H1 (cell line): ENCODE measurements at regions not wholly inside any gene's neighbourhood (a gene's known extent, or its start where the extent isn't known, plus 50 kb on each side); places are given as distances from the start of the nearest gene placed in this dataset.

Experiments
- CTCF ChIA-PET: fragments of 300-600 bp; sonication (Branson Sonifier 250); formaldehyde crosslinking; loops from one replicate; lab custom pipeline; 2021; ENCODE audit not compliant: partially characterized antibody; lab: Charles Lee
- POLR2A ChIA-PET: fragments of 300-600 bp; sonication (Branson Sonifier 250); formaldehyde crosslinking; loops from one replicate; lab custom pipeline; 2021; ENCODE audit warnings: inconsistent platforms; ENCODE audit not compliant: partially characterized antibody; lab: Charles Lee
- DNase-seq, 2 experiments: peaks; one replicate each; pipeline versions ENCODE4 v3.0.0 to v3.0.0-alpha.2; 2010 to 2022; ENCODE audit warnings: low spot score in 2 of 2, low read depth in 1 of 2, mixed read lengths in 1 of 2
- FAIRE-seq: peaks from 2 replicates; lab custom pipeline; 2011; peaks lifted over from hg19 to GRCh38; lab: Jason Lieb, UNC
- H2AFZ ChIP-seq: 2 replicates; pipeline ENCODE4 v1.8.1; 2012; ENCODE audit warnings: low read length, inconsistent platforms
- H2AK5ac ChIP-seq: 2 replicates; pipeline ENCODE4 v1.6.1; 2013; ENCODE audit warnings: low read depth, low read length
- H2BK120ac ChIP-seq: replicated peaks from 2 replicates; pipeline ENCODE3; 2013; ENCODE audit warnings: low read depth, low read length, inconsistent platforms
- H2BK12ac ChIP-seq: 2 replicates; pipeline ENCODE4 v1.6.1; 2013; ENCODE audit warnings: low read depth, low read length
- H2BK15ac ChIP-seq: 2 replicates; pipeline ENCODE4 v1.6.1; 2013; ENCODE audit warnings: low read length
- H2BK20ac ChIP-seq: 2 replicates; pipeline ENCODE4 v1.6.1; 2013; ENCODE audit warnings: low read length
- H2BK5ac ChIP-seq: 2 replicates; pipeline ENCODE4 v1.6.1; 2013; ENCODE audit warnings: low read depth, low read length
- H3K14ac ChIP-seq: 2 replicates; pipeline ENCODE4 v1.6.1; 2013; ENCODE audit warnings: inconsistent platforms; ENCODE audit not compliant: insufficient read length
- H3K18ac ChIP-seq: 2 replicates; pipeline ENCODE4 v1.6.1; 2013; ENCODE audit warnings: low read length; ENCODE audit errors: extremely low read depth
- H3K23ac ChIP-seq: 2 replicates; pipeline ENCODE4 v1.6.1; 2013; ENCODE audit warnings: inconsistent platforms; ENCODE audit not compliant: insufficient read length
- H3K23me2 ChIP-seq: 2 replicates; pipeline ENCODE4 v1.6.1; 2013; ENCODE audit warnings: low read depth, low read length
- H3K27ac ChIP-seq: 2 replicates; pipeline ENCODE4 v1.6.1; 2011; ENCODE audit warnings: low read depth, low read length, inconsistent platforms
- H3K27me3 ChIP-seq, 4 experiments: replicated peaks in 1 of 4; 1 replicate in 1 of 4; 2 replicates in 3 of 4; pipeline versions ENCODE4 v1.6.1 to v1.8.1; 2011 to 2013; ENCODE audit warnings: low read length in 3 of 4, mild to moderate bottlenecking in 3 of 4, inconsistent platforms in 2 of 4, mixed read lengths in 2 of 4, moderate library complexity in 1 of 4; ENCODE audit not compliant: control insufficient read depth in 3 of 4, insufficient read depth in 3 of 4; ENCODE audit errors: extremely low read depth in 1 of 4
- H3K36me3 ChIP-seq, 4 experiments: 2 replicates each; pipeline versions ENCODE4 v1.6.1 to v1.8.1; 2011 to 2013; ENCODE audit warnings: mild to moderate bottlenecking in 4 of 4, low read length in 3 of 4, moderate library complexity in 2 of 4, control low read depth in 1 of 4, inconsistent platforms in 1 of 4; ENCODE audit not compliant: insufficient read depth in 4 of 4, control insufficient read depth in 2 of 4
- H3K4ac ChIP-seq: replicated peaks from 2 replicates; pipeline ENCODE3; 2013; ENCODE audit warnings: low read length, low read depth, mixed read lengths, inconsistent platforms; ENCODE audit not compliant: insufficient read length
- H3K4me1 ChIP-seq, 4 experiments: replicated peaks in 1 of 4; 1 replicate in 1 of 4; 2 replicates in 3 of 4; pipeline versions ENCODE4 v1.6.1 to v1.8.1; 2011 to 2013; ENCODE audit warnings: low read length in 3 of 4, inconsistent platforms in 2 of 4, mixed read lengths in 1 of 4; ENCODE audit not compliant: insufficient read depth in 4 of 4, control insufficient read depth in 3 of 4
- H3K4me2 ChIP-seq, 2 experiments: 2 replicates each; pipeline versions ENCODE4 v1.6.1 to v1.8.1; 2011 to 2013; ENCODE audit warnings: low read depth in 2 of 2, low read length in 2 of 2, control low read depth in 1 of 2, inconsistent platforms in 1 of 2, mild to moderate bottlenecking in 1 of 2; ENCODE audit not compliant: insufficient read depth in 1 of 2
- H3K4me3 ChIP-seq, 4 experiments: fragments of 200-600, 300-600 bp in 1 of 4; sonication (generic), shearing (Covaris generic), sonication (Bioruptor Twin) in 1 of 4; 2 replicates each; pipeline versions ENCODE4 v1.5.1 to v1.8.1; 2011 to 2016; ENCODE audit warnings: low read length in 4 of 4, low read depth in 3 of 4, control low read depth in 2 of 4, inconsistent platforms in 2 of 4, mild to moderate bottlenecking in 2 of 4, mixed read lengths in 1 of 4, moderate library complexity in 1 of 4; ENCODE audit not compliant: insufficient read depth in 2 of 4; ENCODE audit errors: extremely low read depth in 1 of 4
- H3K56ac ChIP-seq: replicated peaks from 2 replicates; pipeline ENCODE3; 2013; ENCODE audit warnings: low read depth, mild to moderate bottlenecking, mixed read lengths, low read length, inconsistent platforms; ENCODE audit not compliant: insufficient read length
- H3K79me1 ChIP-seq: 2 replicates; pipeline ENCODE4 v1.6.1; 2013; ENCODE audit warnings: low read depth, low read length, control low read depth
- H3K79me2 ChIP-seq, 2 experiments: 2 replicates each; pipeline versions ENCODE4 v1.6.1 to v1.8.1; 2012 to 2013; ENCODE audit warnings: low read length in 2 of 2, mild to moderate bottlenecking in 2 of 2, inconsistent platforms in 1 of 2; ENCODE audit not compliant: insufficient read depth in 2 of 2, control insufficient read depth in 1 of 2
- H3K9ac ChIP-seq, 4 experiments: replicated peaks in 1 of 4; 1 replicate in 1 of 4; 2 replicates in 3 of 4; pipeline versions ENCODE4 v1.6.1 to v1.8.1; 2011 to 2013; ENCODE audit warnings: low read depth in 3 of 4, low read length in 3 of 4, control low read depth in 2 of 4, mild to moderate bottlenecking in 2 of 4, moderate library complexity in 2 of 4, inconsistent platforms in 1 of 4; ENCODE audit errors: extremely low read depth in 1 of 4
- H3K9me3 ChIP-seq, 2 experiments: 2 replicates each; pipeline versions ENCODE4 v1.6.1 to v1.8.1; 2012 to 2013; ENCODE audit warnings: mild to moderate bottlenecking in 2 of 2, moderate library complexity in 2 of 2, control low read depth in 1 of 2, inconsistent platforms in 1 of 2, low read depth in 1 of 2, low read length in 1 of 2, mixed read lengths in 1 of 2; ENCODE audit not compliant: insufficient read depth in 2 of 2
- H4K20me1 ChIP-seq, 2 experiments: replicated peaks in 1 of 2; 2 replicates each; pipeline versions ENCODE3 to v1.8.1; 2011 to 2013; ENCODE audit warnings: inconsistent platforms in 2 of 2, low read length in 2 of 2, mild to moderate bottlenecking in 1 of 2; ENCODE audit not compliant: insufficient read depth in 2 of 2, control insufficient read depth in 1 of 2
- H4K5ac ChIP-seq: 2 replicates; pipeline ENCODE4 v1.6.1; 2013; ENCODE audit warnings: low read length, low read depth, mixed read lengths, inconsistent platforms; ENCODE audit not compliant: insufficient read length
- H4K8ac ChIP-seq: 2 replicates; pipeline ENCODE4 v1.8.0; 2013; ENCODE audit warnings: mild to moderate bottlenecking, moderate library complexity, low read length, inconsistent platforms; ENCODE audit not compliant: insufficient read depth; ENCODE audit errors: extremely low read depth
- H4K91ac ChIP-seq: replicated peaks from 2 replicates; pipeline ENCODE3; 2013; ENCODE audit warnings: low read length, mixed read lengths, inconsistent platforms; ENCODE audit not compliant: insufficient read length
- CHD2 ChIP-seq: IDR thresholded peaks from 2 replicates; pipeline ENCODE4 v1.6.1; 2012; ENCODE audit warnings: low read length, improper control_type of control experiment
- CREB1 ChIP-seq: IDR thresholded peaks from 2 replicates; pipeline ENCODE4 v1.6.1; 2012; ENCODE audit warnings: inconsistent platforms
- TAF1 ChIP-seq: IDR thresholded peaks from 2 replicates; pipeline ENCODE4 v1.6.1; 2011; ENCODE audit warnings: mild to moderate bottlenecking, low read depth, low read length
- WGBS, 2 experiments: shearing (Covaris generic) in 1 of 2; methylation state at CpG; one replicate each; pipeline versions ENCODE4 v1.1.6 to v1.1.7; 2013 to 2015; ENCODE audit warnings: low lambda C conversion rate in 2 of 2, mixed read lengths in 2 of 2, inconsistent platforms in 1 of 2, low coverage in 1 of 2, missing lambda C conversion rate in 1 of 2; ENCODE audit not compliant: insufficient replicate concordance in 2 of 2, insufficient coverage in 1 of 2, insufficient read length in 1 of 2; ENCODE audit errors: extremely low coverage in 1 of 2, missing lambda C conversion rate in 1 of 2; 5-methylcytosine and 5-hydroxymethylcytosine counted together

DNA sequence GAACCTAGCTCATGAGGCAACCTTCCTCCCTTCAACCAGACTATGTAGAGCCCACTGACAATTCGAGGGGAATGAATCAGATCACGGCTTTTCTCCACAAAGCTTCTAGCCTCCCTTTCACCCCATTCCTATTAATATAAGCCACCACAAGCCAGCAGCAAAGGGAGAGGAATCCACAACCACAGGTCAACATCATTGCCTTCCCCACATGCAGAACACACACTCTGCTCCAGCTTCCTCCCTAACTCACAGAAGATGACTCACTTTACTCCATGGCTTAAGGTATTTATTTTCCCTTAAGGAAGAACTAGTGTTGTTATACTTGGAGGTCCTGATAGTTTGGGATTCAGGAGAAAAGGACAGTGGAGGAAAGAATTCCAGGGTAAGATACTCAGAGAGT, 272.2 kb downstream of the C1D start:
- no peaks in the 10 kb centered on the region for H3K79me2 ChIP-seq

More for the DNA sequence above, 272.2 kb downstream of the C1D start:
- CTCF ChIA-PET, result interaction anchor here (0.5 kb wide), 2 partner anchors 212 to 767 kb away, joined by 4 read pairs; no protein-coding TSS in a partner anchor
- H4K8ac ChIP-seq, result no peak overlapping the region
- H3K4me2 ChIP-seq, result no peak overlapping the region
- no peak overlapping the region for H2AFZ ChIP-seq
- no peak overlapping the region for H4K5ac ChIP-seq
- H3K56ac ChIP-seq, result no peak overlapping the region
- no peak overlapping the region for H3K27ac ChIP-seq
- no peak overlapping the region for H3K4me3 ChIP-seq
- no peak overlapping the region for H2BK20ac ChIP-seq
- H3K27me3 ChIP-seq, result no peaks in the 10 kb centered on the region
- H2BK120ac ChIP-seq, result no peak overlapping the region
- H3K18ac ChIP-seq, result no peak overlapping the region
- no peak overlapping the region for H3K14ac ChIP-seq
- no peak overlapping the region for H4K91ac ChIP-seq
- no peaks in the 10 kb centered on the region for H3K79me1 ChIP-seq
- no peaks in the 10 kb centered on the region for H3K36me3 ChIP-seq
- H2BK15ac ChIP-seq, result no peak overlapping the region
- no peaks in the 10 kb centered on the region for H4K20me1 ChIP-seq
- H2BK12ac ChIP-seq, result no peak overlapping the region
- no peak overlapping the region for H3K4ac ChIP-seq
- no peak overlapping the region for H2AK5ac ChIP-seq
- no peaks in the 10 kb centered on the region for H3K23me2 ChIP-seq
- no peak overlapping the region for H3K9ac ChIP-seq
- DNase-seq, result no peak
- no peaks in the 10 kb centered on the region for H3K4me1 ChIP-seq
- 83% methylated on average over 2 of the region's 2 CpGs; no CpG with 5 or more reads in 1 of the 2 experiments for WGBS, 2 experiments
- H3K9me3 ChIP-seq, result no peaks in the 10 kb centered on the region
- TF ChIP-seq TAF1 (no peak), CREB1 (no peak), CHD2 (no peak)
- no peak overlapping the region for H2BK5ac ChIP-seq
- POLR2A ChIA-PET, result no interaction called here
- no peak for FAIRE-seq
- no peak overlapping the region for H3K23ac ChIP-seq
